Osteoblast (primary cell): ENCODE measurements at regions not wholly inside any gene's neighbourhood (a gene's known extent, or its start where the extent isn't known, plus 50 kb on each side); places are given as distances from the start of the nearest gene placed in this dataset.

ENCODE experiments used
- DNase-seq: peaks from one replicate; pipeline ENCODE4 v3.0.0; 2011; ENCODE audit warnings: low spot score, mixed read lengths; ENCODE audit not compliant: insufficient read length; ENCODE audit errors: missing footprints
- H2AFZ ChIP-seq: 2 replicates; pipeline ENCODE4 v1.6.0; 2011; ENCODE audit warnings: mild to moderate bottlenecking, low read length
- H3K27ac ChIP-seq: 2 replicates; pipeline ENCODE4 v1.5.1; 2011; ENCODE audit warnings: mild to moderate bottlenecking, low read depth, low read length, moderate library complexity
- H3K27me3 ChIP-seq: 2 replicates; pipeline ENCODE4 v1.6.0; 2012; ENCODE audit warnings: mild to moderate bottlenecking, control low read depth, inconsistent platforms, low read length, moderate library complexity; ENCODE audit not compliant: insufficient read depth
- H3K36me3 ChIP-seq: 2 replicates; pipeline ENCODE4 v1.5.1; 2011; ENCODE audit warnings: mild to moderate bottlenecking, low read length, control low read depth, moderate library complexity; ENCODE audit not compliant: insufficient read depth
- H3K4me1 ChIP-seq: 2 replicates; pipeline ENCODE4 v1.5.1; 2011; ENCODE audit warnings: mild to moderate bottlenecking, low read length, control low read depth, moderate library complexity; ENCODE audit not compliant: insufficient read depth
- H3K4me2 ChIP-seq: 2 replicates; pipeline ENCODE4 v1.6.0; 2011; ENCODE audit warnings: mild to moderate bottlenecking, low read length; ENCODE audit not compliant: insufficient read depth
- H3K4me3 ChIP-seq: fragments of 200-600 bp; sonication (generic); 3 replicates; pipeline ENCODE4 v1.5.1; 2012; ENCODE audit warnings: mild to moderate bottlenecking, low read length, inconsistent platforms; ENCODE audit not compliant: insufficient read depth
- H3K79me2 ChIP-seq: 2 replicates; pipeline ENCODE4 v1.6.0; 2012; ENCODE audit warnings: mild to moderate bottlenecking, low read length, control low read depth, inconsistent platforms; ENCODE audit not compliant: insufficient read depth
- H3K9me3 ChIP-seq: 2 replicates; pipeline ENCODE4 v1.5.1; 2011; ENCODE audit warnings: low read depth, low read length, control low read depth
- H4K20me1 ChIP-seq: 2 replicates; pipeline ENCODE4 v1.6.0; 2012; ENCODE audit warnings: mild to moderate bottlenecking, low read length, control low read depth; ENCODE audit not compliant: insufficient read depth
- TF ChIP-seq, protein P1 (sequence below): IDR thresholded peaks from 2 replicates; pipeline ENCODE4 v1.5.1; 2011; ENCODE audit warnings: mild to moderate bottlenecking, low read depth, low read length, moderate library complexity; ENCODE audit errors: extremely low read depth

DNA sequence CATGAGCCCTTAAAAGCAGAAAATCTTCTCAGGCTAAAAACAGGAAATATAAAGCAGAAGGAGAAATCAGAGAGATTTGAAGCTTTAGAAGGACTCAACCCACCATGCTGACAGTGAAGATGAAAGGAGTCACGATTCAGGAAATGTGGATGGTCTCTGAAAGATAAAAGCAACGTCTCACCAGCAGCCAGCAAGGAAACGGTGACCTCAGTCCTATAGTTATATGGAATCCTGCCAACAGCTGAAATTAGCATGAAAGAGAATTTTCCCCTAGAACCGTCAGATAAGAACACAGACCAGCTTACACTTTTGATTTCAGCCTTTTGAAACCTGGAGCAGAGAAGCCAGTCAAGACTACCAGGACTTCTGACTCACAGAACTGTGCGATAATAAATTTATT is 715.7 kb upstream of the HTR2C start:
- Histone ChIP-seq H4K20me1 (no peaks in the 10 kb centered on the region), H3K4me2 (no peak overlapping the region), H3K36me3 (no peaks in the 10 kb centered on the region), H3K4me1 (no peaks in the 10 kb centered on the region), H3K27me3 (peaks cover 13% of the 10 kb centered on the region), H3K9me3 (no peaks in the 10 kb centered on the region), H3K27ac (no peak overlapping the region), H3K79me2 (no peaks in the 10 kb centered on the region), H2AFZ (no peak overlapping the region), H3K4me3 (no peak overlapping the region)
- TF ChIP-seq, protein P1, sequence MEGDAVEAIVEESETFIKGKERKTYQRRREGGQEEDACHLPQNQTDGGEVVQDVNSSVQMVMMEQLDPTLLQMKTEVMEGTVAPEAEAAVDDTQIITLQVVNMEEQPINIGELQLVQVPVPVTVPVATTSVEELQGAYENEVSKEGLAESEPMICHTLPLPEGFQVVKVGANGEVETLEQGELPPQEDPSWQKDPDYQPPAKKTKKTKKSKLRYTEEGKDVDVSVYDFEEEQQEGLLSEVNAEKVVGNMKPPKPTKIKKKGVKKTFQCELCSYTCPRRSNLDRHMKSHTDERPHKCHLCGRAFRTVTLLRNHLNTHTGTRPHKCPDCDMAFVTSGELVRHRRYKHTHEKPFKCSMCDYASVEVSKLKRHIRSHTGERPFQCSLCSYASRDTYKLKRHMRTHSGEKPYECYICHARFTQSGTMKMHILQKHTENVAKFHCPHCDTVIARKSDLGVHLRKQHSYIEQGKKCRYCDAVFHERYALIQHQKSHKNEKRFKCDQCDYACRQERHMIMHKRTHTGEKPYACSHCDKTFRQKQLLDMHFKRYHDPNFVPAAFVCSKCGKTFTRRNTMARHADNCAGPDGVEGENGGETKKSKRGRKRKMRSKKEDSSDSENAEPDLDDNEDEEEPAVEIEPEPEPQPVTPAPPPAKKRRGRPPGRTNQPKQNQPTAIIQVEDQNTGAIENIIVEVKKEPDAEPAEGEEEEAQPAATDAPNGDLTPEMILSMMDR: no peak
- DNase-seq: no peak

- no peaks in the 10 kb centered on the region for H3K9me3 ChIP-seq
- H3K4me1 ChIP-seq: no peaks in the 10 kb centered on the region
- H3K4me2 ChIP-seq: no peak overlapping the region
- H3K27me3 ChIP-seq: no peaks in the 10 kb centered on the region
- no peak overlapping the region for H2AFZ ChIP-seq
- TF ChIP-seq, protein P1: no peak
- H3K79me2 ChIP-seq: no peaks in the 10 kb centered on the region
- H4K20me1 ChIP-seq: no peaks in the 10 kb centered on the region
- no peak for DNase-seq
- no peaks in the 10 kb centered on the region for H3K36me3 ChIP-seq
- no peak overlapping the region for H3K4me3 ChIP-seq
- H3K27ac ChIP-seq: no peak overlapping the region
These were observed 734.5 kb upstream of the HTR2C start for GRCh38 chrX:113849408-113849807.

DNA sequence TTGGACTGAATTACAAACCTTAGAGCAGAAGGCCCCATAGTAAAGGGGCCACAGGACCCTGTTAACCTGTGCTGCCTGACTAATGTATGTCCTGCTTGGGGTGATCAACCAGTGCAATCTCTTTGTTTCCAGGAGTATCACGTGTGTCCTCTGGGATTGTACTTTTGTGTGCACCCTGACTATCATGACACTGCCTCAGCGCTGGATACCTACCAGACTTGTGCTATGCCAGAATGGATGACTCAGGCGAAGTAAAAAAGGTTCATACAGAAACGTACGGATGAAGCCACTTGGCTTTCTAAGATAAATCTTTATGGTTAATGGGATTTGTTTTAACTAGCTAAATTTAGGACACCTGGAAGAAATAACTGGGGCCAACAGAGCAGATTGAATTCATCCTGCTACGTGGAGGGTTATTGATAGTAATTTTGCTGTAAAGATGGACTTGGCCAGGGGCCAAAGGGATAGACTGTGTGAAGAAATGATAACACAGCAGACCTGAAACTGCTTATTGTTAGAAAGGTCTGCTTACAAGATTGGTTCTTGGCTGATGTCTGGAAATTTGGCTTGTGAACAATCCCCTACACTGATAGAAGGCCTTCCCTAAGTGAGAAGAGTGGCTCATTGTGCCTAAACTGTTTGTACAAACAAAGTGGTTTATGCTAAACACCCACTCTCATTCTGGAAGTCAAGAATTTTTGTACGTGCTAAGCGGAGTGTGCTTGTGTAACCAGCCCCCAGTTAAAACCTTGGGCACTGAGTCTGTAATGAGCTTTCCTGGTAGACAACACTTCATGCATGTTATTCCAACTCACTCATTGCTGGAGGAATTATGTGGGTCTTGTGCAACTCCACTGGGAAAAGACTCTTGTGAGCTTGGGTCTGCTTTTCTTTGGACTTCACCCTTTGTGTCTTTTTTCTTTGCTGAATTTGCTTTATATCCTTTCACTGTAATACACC is 750.5 kb upstream of the HTR2C start:
- Histone ChIP-seq H3K27ac (no peak overlapping the region), H3K9me3 (no peaks in the 10 kb centered on the region), H3K4me3 (no peak overlapping the region), H3K27me3 (peaks cover 6% of the 10 kb centered on the region), H3K4me2 (no peak overlapping the region), H4K20me1 (no peaks in the 10 kb centered on the region), H3K36me3 (no peaks in the 10 kb centered on the region), H2AFZ (no peak overlapping the region), H3K4me1 (no peaks in the 10 kb centered on the region), H3K79me2 (no peaks in the 10 kb centered on the region)
- TF ChIP-seq, protein P1: no peak
- DNase-seq: no peak

GRCh38 chrX:113828470-113828869 is 755.4 kb upstream of the HTR2C start:
- no peak overlapping the region for H2AFZ ChIP-seq
- TF ChIP-seq, protein P1: no peak
- H4K20me1 ChIP-seq: no peaks in the 10 kb centered on the region
- H3K9me3 ChIP-seq: no peaks in the 10 kb centered on the region
- DNase-seq: no peak
- no peak overlapping the region for H3K4me2 ChIP-seq
- H3K27me3 ChIP-seq: peaks cover 6% of the 10 kb centered on the region
- H3K27ac ChIP-seq: no peak overlapping the region
- H3K36me3 ChIP-seq: no peaks in the 10 kb centered on the region
- H3K4me1 ChIP-seq: no peaks in the 10 kb centered on the region
- no peaks in the 10 kb centered on the region for H3K79me2 ChIP-seq
- no peak overlapping the region for H3K4me3 ChIP-seq
